Fibroblast of the aortic adventitia (primary cell): ENCODE measurements at regions not wholly inside any gene's neighbourhood (a gene's known extent, or its start where the extent isn't known, plus 50 kb on each side); places are given as distances from the start of the nearest gene placed in this dataset.

Source experiments
- DNase-seq: peaks from one replicate; pipeline ENCODE4 v3.0.0-alpha.2; 2010; ENCODE audit warnings: low read depth
- H3K4me3 ChIP-seq: 2 replicates; pipeline ENCODE4 v1.5.1; 2011; ENCODE audit warnings: low read depth, mild to moderate bottlenecking, control low read depth, low read length, moderate library complexity
- CTCF ChIP-seq: IDR thresholded peaks from 2 replicates; pipeline ENCODE4 v1.5.1; 2011; ENCODE audit warnings: mild to moderate bottlenecking, low read length, control low read depth, inconsistent platforms; ENCODE audit not compliant: insufficient read depth

GRCh38 chr4:13912966-13913365, 285.4 kb upstream of the BOD1L1 start:
- no peak for TF ChIP-seq CTCF
- peak; percentile 76 for DNase-seq
- H3K4me3 ChIP-seq, result no peak overlapping the region

GRCh38 chr4:13917015-13917414, 289.5 kb upstream of the BOD1L1 start:
- no peak for TF ChIP-seq CTCF
- peak; percentile 69 for DNase-seq

GRCh38 chr4:13918110-13918509, 290.6 kb upstream of the BOD1L1 start:
- peak; percentile 99 for DNase-seq
- H3K4me3 ChIP-seq, result no peak overlapping the region
- no peak for TF ChIP-seq CTCF

More at GRCh38 chr4:13917015-13917414, 289.5 kb upstream of the BOD1L1 start:
- H3K4me3 ChIP-seq, result no peak overlapping the region

- DNase-seq, result peak; percentile 97
- no peak for TF ChIP-seq CTCF
- H3K4me3 ChIP-seq, result no peak overlapping the region
These were observed 291.5 kb upstream of the BOD1L1 start for GRCh38 chr4:13918991-13919441.

GRCh38 chr4:13920111-13920875, 292.8 kb upstream of the BOD1L1 start:
- peak; percentile 60 for DNase-seq
- no peak overlapping the region for H3K4me3 ChIP-seq
- no peak for TF ChIP-seq CTCF

- peak; percentile 100 for DNase-seq
- H3K4me3 ChIP-seq, result no peak overlapping the region
- no peak for TF ChIP-seq CTCF
These were observed 293.4 kb upstream of the BOD1L1 start for GRCh38 chr4:13920901-13921300.
